AG04449 (cell line): ENCODE measurements at regions not wholly inside any gene's neighbourhood (a gene's known extent, or its start where the extent isn't known, plus 50 kb on each side); places are given as distances from the start of the nearest gene placed in this dataset.
"Not testable (repeated sequence)": the region's sequence is repeated elsewhere in the genome, so short reads cannot be mapped to it uniquely, and the experiment has no call there.

Source experiments
- CTCF ChIA-PET: fragments of 350-600 bp; formaldehyde crosslinking; extraction: SDS; loops from one replicate; lab custom pipeline; 2021; ENCODE audit warnings: antibody characterized with exemption; lab: Yijun Ruan, JAX
- POLR2A ChIA-PET: fragments of 400-600, 350-600 bp; formaldehyde crosslinking; extraction: SDS; loops from one replicate; lab custom pipeline; 2020; ENCODE audit warnings: antibody characterized with exemption, inconsistent platforms; lab: Yijun Ruan, JAX
- DNase-seq: peaks from one replicate; pipeline ENCODE4 v3.0.0-alpha.2; 2010; ENCODE audit warnings: low read depth, low spot score
- H3K4me3 ChIP-seq: 2 replicates; pipeline ENCODE4 v1.5.1; 2011; ENCODE audit warnings: low read depth, mild to moderate bottlenecking, control low read depth, low read length
- CTCF ChIP-seq: IDR thresholded peaks from one replicate; pipeline ENCODE4 v1.5.1; 2011; ENCODE audit warnings: mild to moderate bottlenecking, moderate library complexity, low read length, control low read depth, inconsistent platforms; ENCODE audit not compliant: insufficient read depth; ENCODE audit errors: missing control alignments

- H3K4me3 ChIP-seq, result no peak overlapping the region
- POLR2A ChIA-PET, result no interaction called here
- TF ChIP-seq CTCF, result peak; percentile 63
- CTCF ChIA-PET, result interaction anchor here (0.7 to 3.6 kb wide), 11 partner anchors 9 to 392 kb away, joined by 3 to 16 read pairs (median 4); no protein-coding TSS in a partner anchor
- DNase-seq, result no peak
Measured at GRCh38 chr13:27339299-27339698, 68.7 kb downstream of the RASL11A start.

- ChIA-PET CTCF (interaction anchor here (1.1 to 3.6 kb wide), 8 partner anchors 9 to 394 kb away, joined by 3 to 18 read pairs (median 5); no protein-coding TSS in a partner anchor), POLR2A (no interaction called here)
- no peak for TF ChIP-seq CTCF
- DNase-seq, result no peak
- no peak overlapping the region for H3K4me3 ChIP-seq
Measured at GRCh38 chr13:27341616-27342015, 71.0 kb downstream of the RASL11A start.

- ChIA-PET POLR2A (no interaction called here), CTCF (interaction anchor here (2.7 to 8.1 kb wide), 4 partner anchors 8 to 362 kb away, joined by 13 to 91 read pairs (median 14); no protein-coding TSS in a partner anchor)
- TF ChIP-seq CTCF, result no peak
- no peak for DNase-seq
- H3K4me3 ChIP-seq, result no peak overlapping the region
Measured at GRCh38 chr13:27347211-27347772, 76.7 kb downstream of the RASL11A start.

- TF ChIP-seq CTCF, result no peak
- no peak for DNase-seq
- H3K4me3 ChIP-seq, result no peak overlapping the region
- ChIA-PET POLR2A (no interaction called here), CTCF (interaction anchor here (0.9 to 8.1 kb wide), 7 partner anchors 8 to 365 kb away, joined by 3 to 91 read pairs (median 13); no protein-coding TSS in a partner anchor)
Measured at GRCh38 chr13:27348461-27348860, 76.0 kb upstream of the GTF3A start.

- DNase-seq, result no peak
- H3K4me3 ChIP-seq, result no peak overlapping the region
- CTCF ChIA-PET, result interaction anchor here (1.0 to 8.1 kb wide), 6 partner anchors 9 to 366 kb away, joined by 3 to 112 read pairs (median 14); no protein-coding TSS in a partner anchor
- no peak for TF ChIP-seq CTCF
- POLR2A ChIA-PET, result no interaction called here
Measured at GRCh38 chr13:27349458-27349857, 75.0 kb upstream of the GTF3A start.

- CTCF ChIA-PET, result interaction anchor here (1.8 to 8.1 kb wide), 3 partner anchors 9 to 364 kb away, joined by 6 to 112 read pairs (median 91); no protein-coding TSS in a partner anchor
- H3K4me3 ChIP-seq, POLR2A ChIA-PET: not testable (repeated sequence)
Measured at GRCh38 chr13:27350825-27351224, 73.6 kb upstream of the GTF3A start.

GRCh38 chr13:27352698-27353097 lies 71.7 kb upstream of the GTF3A start:
- DNase-seq, result no peak
- CTCF ChIA-PET, result interaction anchor here (1.2 to 8.1 kb wide), 6 partner anchors 8 to 409 kb away, joined by 4 to 112 read pairs (median 4); no protein-coding TSS in a partner anchor
- POLR2A ChIA-PET, result no interaction called here
- no peak overlapping the region for H3K4me3 ChIP-seq
- TF ChIP-seq CTCF, result no peak

More at GRCh38 chr13:27350825-27351224, 73.6 kb upstream of the GTF3A start:
- DNase-seq, result not testable (repeated sequence)
